AG09309 (cell line): ENCODE measurements at regions not wholly inside any gene's neighbourhood (a gene's known extent, or its start where the extent isn't known, plus 50 kb on each side); places are given as distances from the start of the nearest gene placed in this dataset.

Source experiments
- DNase-seq: peaks from one replicate; pipeline ENCODE4 v3.0.0-alpha.2; 2010; ENCODE audit warnings: low read depth
- H3K4me3 ChIP-seq: 2 replicates; pipeline ENCODE4 v1.5.1; 2011; ENCODE audit warnings: mild to moderate bottlenecking, low read depth, low read length, moderate library complexity; ENCODE audit not compliant: control insufficient read depth
- CTCF ChIP-seq: IDR thresholded peaks from 2 replicates; pipeline ENCODE4 v1.5.1; 2011; ENCODE audit warnings: mild to moderate bottlenecking, low read depth, low read length, inconsistent platforms; ENCODE audit not compliant: insufficient read depth, control insufficient read depth; ENCODE audit errors: missing control alignments

- no peak overlapping the region for H3K4me3 ChIP-seq
- no peak for DNase-seq
- no peak for TF ChIP-seq CTCF
These were observed 453.1 kb upstream of the KLHL4 start for GRCh38 chrX:87064502-87064901.

- TF ChIP-seq CTCF = no peak
- H3K4me3 ChIP-seq = no peak overlapping the region
- no peak for DNase-seq
These were observed 449.7 kb upstream of the KLHL4 start for GRCh38 chrX:87067795-87068369.

- no peak for DNase-seq
- H3K4me3 ChIP-seq = no peak overlapping the region
- TF ChIP-seq CTCF = no peak
These were observed 439.4 kb upstream of the KLHL4 start for GRCh38 chrX:87078231-87078630.

GRCh38 chrX:87098477-87098876 lies 419.1 kb upstream of the KLHL4 start:
- no peak for TF ChIP-seq CTCF
- no peak for DNase-seq
- no peak overlapping the region for H3K4me3 ChIP-seq

- DNase-seq = no peak
- no peak overlapping the region for H3K4me3 ChIP-seq
- TF ChIP-seq CTCF = no peak
These were observed 412.5 kb upstream of the KLHL4 start for GRCh38 chrX:87105131-87105530.

- TF ChIP-seq CTCF = no peak
- no peak overlapping the region for H3K4me3 ChIP-seq
- no peak for DNase-seq
These were observed 407.5 kb upstream of the KLHL4 start for GRCh38 chrX:87110142-87110541.
